GM12878 (cell line): ENCODE measurements at regions not wholly inside any gene's neighbourhood (a gene's known extent, or its start where the extent isn't known, plus 50 kb on each side); places are given as distances from the start of the nearest gene placed in this dataset.

ENCODE experiments used
- CBX5 ChIP-seq: sonication (generic); IDR thresholded peaks from 2 replicates; pipeline ENCODE4 v1.6.1; 2016; ENCODE audit warnings: low read depth, moderate library complexity, mild to moderate bottlenecking, inconsistent platforms
- CEBPB ChIP-seq, 2 experiments: fragments of 150-350 bp in 1 of 2; IDR thresholded peaks; 2 replicates each; pipeline ENCODE4 v1.6.1; 2012 to 2014; ENCODE audit warnings: low read depth in 2 of 2, low read length in 2 of 2, borderline replicate concordance in 1 of 2, inconsistent platforms in 1 of 2
- CREB1 ChIP-seq: IDR thresholded peaks from 2 replicates; pipeline ENCODE4 v1.6.1; 2012; ENCODE audit warnings: low read depth, mild to moderate bottlenecking, inconsistent platforms
- EP300 ChIP-seq, 2 experiments: fragments of 150-350 bp in 1 of 2; IDR thresholded peaks; 2 replicates each; pipeline ENCODE4 v1.6.1; 2011 to 2012; ENCODE audit warnings: low read depth in 2 of 2, low read length in 2 of 2, borderline replicate concordance in 1 of 2, improper control_type of control experiment in 1 of 2, inconsistent platforms in 1 of 2; ENCODE audit not compliant: control insufficient read depth in 1 of 2
- NR2C1 ChIP-seq: fragments of 450-650 bp; IDR thresholded peaks from 2 replicates; pipeline ENCODE4 v1.6.1; 2017; ENCODE audit warnings: antibody characterized with exemption, mild to moderate bottlenecking, moderate library complexity
- POLR2A ChIP-seq: IDR thresholded peaks from 2 replicates; pipeline ENCODE4 v1.6.1; 2011; ENCODE audit warnings: low read depth, mild to moderate bottlenecking, low read length
- POLR2AphosphoS5 ChIP-seq: IDR thresholded peaks from 2 replicates; pipeline ENCODE4 v1.6.1; 2011; ENCODE audit warnings: mild to moderate bottlenecking, low read length, inconsistent platforms
- SUZ12 ChIP-seq: fragments of 200-600 bp; sonication (generic); IDR thresholded peaks from one replicate; pipeline ENCODE4 v1.6.1; 2018; ENCODE audit warnings: antibody characterized with exemption, mild to moderate bottlenecking; ENCODE audit not compliant: unreplicated experiment
- TF ChIP-seq, protein P1 (sequence below), 3 experiments: IDR thresholded peaks in 2 of 3; conservative IDR thresholded peaks in 1 of 3; 2 replicates each; pipeline ENCODE4 v1.5.1; 2011; ENCODE audit warnings: low read depth in 3 of 3, low read length in 3 of 3, mild to moderate bottlenecking in 3 of 3, control low read depth in 2 of 3, moderate library complexity in 2 of 3, inconsistent platforms in 1 of 3, mixed read lengths in 1 of 3; ENCODE audit not compliant: control insufficient read depth in 2 of 3, insufficient read depth in 1 of 3; ENCODE audit errors: extremely low read depth in 1 of 3
- TF ChIP-seq, protein P2 (sequence below): IDR thresholded peaks from 2 replicates; pipeline ENCODE4 v1.6.1; 2012; ENCODE audit warnings: low read depth, low read length, improper control_type of control experiment
- TF ChIP-seq, protein P3 (sequence below): fragments of 450-650 bp; IDR thresholded peaks from 2 replicates; pipeline ENCODE4 v1.6.1; 2017; ENCODE audit warnings: mild to moderate bottlenecking
- TF ChIP-seq, protein P4 (sequence below): IDR thresholded peaks from 2 replicates; pipeline ENCODE4 v1.6.1; 2011; ENCODE audit warnings: low read depth, mild to moderate bottlenecking, low read length, moderate library complexity, borderline replicate concordance; ENCODE audit errors: extremely low read depth
- TF ChIP-seq, protein P5 (sequence below): IDR thresholded peaks from 2 replicates; pipeline ENCODE4 v1.6.1; 2012; ENCODE audit warnings: mild to moderate bottlenecking, low read depth, low read length

DNA sequence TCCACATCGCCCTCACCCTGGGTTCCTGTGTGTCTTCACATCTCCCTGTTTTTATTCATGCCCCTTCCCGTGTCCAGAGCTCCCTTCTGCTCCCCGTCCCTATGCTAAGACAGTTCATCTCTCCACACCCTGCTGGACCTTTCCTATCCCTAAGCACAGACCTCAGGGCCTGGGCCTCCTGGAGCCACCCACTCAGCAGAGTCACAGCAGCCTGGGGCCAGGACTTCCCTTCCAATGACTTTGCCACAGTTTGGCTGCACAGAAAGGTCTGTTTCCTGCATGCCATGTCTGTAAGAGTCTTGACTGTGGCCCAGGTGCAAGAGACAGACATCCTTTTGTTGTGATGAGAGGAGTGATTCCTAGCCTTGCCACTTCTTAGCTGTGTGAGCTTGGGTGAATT lies 470.7 kb downstream of the TSHZ3 start:
- TF ChIP-seq, protein P1, sequence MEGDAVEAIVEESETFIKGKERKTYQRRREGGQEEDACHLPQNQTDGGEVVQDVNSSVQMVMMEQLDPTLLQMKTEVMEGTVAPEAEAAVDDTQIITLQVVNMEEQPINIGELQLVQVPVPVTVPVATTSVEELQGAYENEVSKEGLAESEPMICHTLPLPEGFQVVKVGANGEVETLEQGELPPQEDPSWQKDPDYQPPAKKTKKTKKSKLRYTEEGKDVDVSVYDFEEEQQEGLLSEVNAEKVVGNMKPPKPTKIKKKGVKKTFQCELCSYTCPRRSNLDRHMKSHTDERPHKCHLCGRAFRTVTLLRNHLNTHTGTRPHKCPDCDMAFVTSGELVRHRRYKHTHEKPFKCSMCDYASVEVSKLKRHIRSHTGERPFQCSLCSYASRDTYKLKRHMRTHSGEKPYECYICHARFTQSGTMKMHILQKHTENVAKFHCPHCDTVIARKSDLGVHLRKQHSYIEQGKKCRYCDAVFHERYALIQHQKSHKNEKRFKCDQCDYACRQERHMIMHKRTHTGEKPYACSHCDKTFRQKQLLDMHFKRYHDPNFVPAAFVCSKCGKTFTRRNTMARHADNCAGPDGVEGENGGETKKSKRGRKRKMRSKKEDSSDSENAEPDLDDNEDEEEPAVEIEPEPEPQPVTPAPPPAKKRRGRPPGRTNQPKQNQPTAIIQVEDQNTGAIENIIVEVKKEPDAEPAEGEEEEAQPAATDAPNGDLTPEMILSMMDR (IDR thresholded peaks at IDR 0.05 in 2 of 3, conservative IDR thresholded peaks at IDR 0.05 in 1 of 3; ENCODE audit: control insufficient read depth in 2 of 3, extremely low read depth in 1 of 3, insufficient read depth in 1 of 3, low read depth in 3 of 3, low read length in 3 of 3) = no peak
- TF ChIP-seq, protein P2, sequence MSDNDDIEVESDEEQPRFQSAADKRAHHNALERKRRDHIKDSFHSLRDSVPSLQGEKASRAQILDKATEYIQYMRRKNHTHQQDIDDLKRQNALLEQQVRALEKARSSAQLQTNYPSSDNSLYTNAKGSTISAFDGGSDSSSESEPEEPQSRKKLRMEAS = no peak
- no peak for TF ChIP-seq EP300 (IDR thresholded peaks at IDR 0.05; ENCODE audit: borderline replicate concordance in 1 of 2, control insufficient read depth in 1 of 2, low read depth in 2 of 2, low read length in 2 of 2)
- no peak for TF ChIP-seq NR2C1
- TF ChIP-seq SUZ12 = no peak
- no peak for TF ChIP-seq CREB1
- no peak for TF ChIP-seq CBX5
- TF ChIP-seq POLR2AphosphoS5 = no peak
- TF ChIP-seq CEBPB (IDR thresholded peaks at IDR 0.05; ENCODE audit: borderline replicate concordance in 1 of 2, low read depth in 2 of 2, low read length in 2 of 2) = no peak
- TF ChIP-seq, protein P3, sequence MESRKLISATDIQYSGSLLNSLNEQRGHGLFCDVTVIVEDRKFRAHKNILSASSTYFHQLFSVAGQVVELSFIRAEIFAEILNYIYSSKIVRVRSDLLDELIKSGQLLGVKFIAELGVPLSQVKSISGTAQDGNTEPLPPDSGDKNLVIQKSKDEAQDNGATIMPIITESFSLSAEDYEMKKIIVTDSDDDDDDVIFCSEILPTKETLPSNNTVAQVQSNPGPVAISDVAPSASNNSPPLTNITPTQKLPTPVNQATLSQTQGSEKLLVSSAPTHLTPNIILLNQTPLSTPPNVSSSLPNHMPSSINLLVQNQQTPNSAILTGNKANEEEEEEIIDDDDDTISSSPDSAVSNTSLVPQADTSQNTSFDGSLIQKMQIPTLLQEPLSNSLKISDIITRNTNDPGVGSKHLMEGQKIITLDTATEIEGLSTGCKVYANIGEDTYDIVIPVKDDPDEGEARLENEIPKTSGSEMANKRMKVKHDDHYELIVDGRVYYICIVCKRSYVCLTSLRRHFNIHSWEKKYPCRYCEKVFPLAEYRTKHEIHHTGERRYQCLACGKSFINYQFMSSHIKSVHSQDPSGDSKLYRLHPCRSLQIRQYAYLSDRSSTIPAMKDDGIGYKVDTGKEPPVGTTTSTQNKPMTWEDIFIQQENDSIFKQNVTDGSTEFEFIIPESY = no peak
- TF ChIP-seq, protein P4, sequence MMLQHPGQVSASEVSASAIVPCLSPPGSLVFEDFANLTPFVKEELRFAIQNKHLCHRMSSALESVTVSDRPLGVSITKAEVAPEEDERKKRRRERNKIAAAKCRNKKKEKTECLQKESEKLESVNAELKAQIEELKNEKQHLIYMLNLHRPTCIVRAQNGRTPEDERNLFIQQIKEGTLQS = no peak
- TF ChIP-seq, protein P5, sequence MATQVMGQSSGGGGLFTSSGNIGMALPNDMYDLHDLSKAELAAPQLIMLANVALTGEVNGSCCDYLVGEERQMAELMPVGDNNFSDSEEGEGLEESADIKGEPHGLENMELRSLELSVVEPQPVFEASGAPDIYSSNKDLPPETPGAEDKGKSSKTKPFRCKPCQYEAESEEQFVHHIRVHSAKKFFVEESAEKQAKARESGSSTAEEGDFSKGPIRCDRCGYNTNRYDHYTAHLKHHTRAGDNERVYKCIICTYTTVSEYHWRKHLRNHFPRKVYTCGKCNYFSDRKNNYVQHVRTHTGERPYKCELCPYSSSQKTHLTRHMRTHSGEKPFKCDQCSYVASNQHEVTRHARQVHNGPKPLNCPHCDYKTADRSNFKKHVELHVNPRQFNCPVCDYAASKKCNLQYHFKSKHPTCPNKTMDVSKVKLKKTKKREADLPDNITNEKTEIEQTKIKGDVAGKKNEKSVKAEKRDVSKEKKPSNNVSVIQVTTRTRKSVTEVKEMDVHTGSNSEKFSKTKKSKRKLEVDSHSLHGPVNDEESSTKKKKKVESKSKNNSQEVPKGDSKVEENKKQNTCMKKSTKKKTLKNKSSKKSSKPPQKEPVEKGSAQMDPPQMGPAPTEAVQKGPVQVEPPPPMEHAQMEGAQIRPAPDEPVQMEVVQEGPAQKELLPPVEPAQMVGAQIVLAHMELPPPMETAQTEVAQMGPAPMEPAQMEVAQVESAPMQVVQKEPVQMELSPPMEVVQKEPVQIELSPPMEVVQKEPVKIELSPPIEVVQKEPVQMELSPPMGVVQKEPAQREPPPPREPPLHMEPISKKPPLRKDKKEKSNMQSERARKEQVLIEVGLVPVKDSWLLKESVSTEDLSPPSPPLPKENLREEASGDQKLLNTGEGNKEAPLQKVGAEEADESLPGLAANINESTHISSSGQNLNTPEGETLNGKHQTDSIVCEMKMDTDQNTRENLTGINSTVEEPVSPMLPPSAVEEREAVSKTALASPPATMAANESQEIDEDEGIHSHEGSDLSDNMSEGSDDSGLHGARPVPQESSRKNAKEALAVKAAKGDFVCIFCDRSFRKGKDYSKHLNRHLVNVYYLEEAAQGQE = no peak
- no peak for TF ChIP-seq POLR2A
